Neural cell (in vitro differentiated cells): ENCODE measurements at regions not wholly inside any gene's neighbourhood (a gene's known extent, or its start where the extent isn't known, plus 50 kb on each side); places are given as distances from the start of the nearest gene placed in this dataset.

Source experiments
- H2AFZ ChIP-seq: fragments of 200-600, 300-800 bp; sonication (generic), shearing (Covaris generic); 2 replicates; pipeline ENCODE4 v1.6.0; 2014; ENCODE audit warnings: low read depth, mild to moderate bottlenecking, antibody characterized with exemption, low read length, moderate library complexity
- H3F3A ChIP-seq: fragments of 200-600 bp; shearing (Covaris generic); 2 replicates; pipeline ENCODE4 v1.6.1; 2016; ENCODE audit warnings: mild to moderate bottlenecking, moderate library complexity, mixed read lengths, antibody characterized with exemption, low read length; ENCODE audit not compliant: insufficient read depth, poor library complexity, severe bottlenecking
- H3K27ac ChIP-seq: fragments of 200-600, 300-800 bp; sonication (generic), shearing (Covaris generic); 2 replicates; pipeline ENCODE4 v1.5.1; 2014; ENCODE audit warnings: mild to moderate bottlenecking, low read length, moderate library complexity
- H3K27me3 ChIP-seq: fragments of 300-800, 200-600 bp; sonication (generic), shearing (Covaris generic); 2 replicates; pipeline ENCODE4 v1.6.0; 2014; ENCODE audit warnings: mild to moderate bottlenecking, low read depth, low read length, moderate library complexity; ENCODE audit not compliant: insufficient read depth
- H3K36me3 ChIP-seq: fragments of 300-800, 200-600 bp; sonication (generic), shearing (Covaris generic); 2 replicates; pipeline ENCODE4 v1.5.1; 2014; ENCODE audit warnings: mild to moderate bottlenecking, antibody characterized with exemption, low read length, moderate library complexity; ENCODE audit not compliant: insufficient read depth
- H3K4me2 ChIP-seq: fragments of 300-800, 200-600 bp; sonication (generic), shearing (Covaris generic); 2 replicates; pipeline ENCODE4 v1.6.0; 2014; ENCODE audit warnings: mild to moderate bottlenecking, low read length
- H3K4me3 ChIP-seq: fragments of 300-800, 200-600 bp; sonication (generic), shearing (Covaris generic); 2 replicates; pipeline ENCODE4 v1.5.1; 2014; ENCODE audit warnings: mild to moderate bottlenecking, low read length, moderate library complexity
- H3K79me2 ChIP-seq: fragments of 200-600 bp; shearing (Covaris generic); replicated peaks from 2 replicates; pipeline ENCODE4 v1.6.0; 2014; ENCODE audit warnings: mild to moderate bottlenecking, low read length, moderate library complexity; ENCODE audit not compliant: insufficient read depth
- H3K9ac ChIP-seq: fragments of 300-800, 200-600 bp; sonication (generic), shearing (Covaris generic); 2 replicates; pipeline ENCODE4 v1.6.1; 2016; ENCODE audit warnings: mild to moderate bottlenecking, low read length, mixed read lengths
- H3K9me2 ChIP-seq: fragments of 200-600 bp; shearing (Covaris generic); 2 replicates; pipeline ENCODE4 v1.6.1; 2016; ENCODE audit warnings: mild to moderate bottlenecking, low read length, mixed read lengths; ENCODE audit not compliant: insufficient read depth
- H3K9me3 ChIP-seq: fragments of 200-600, 300-800 bp; sonication (generic), shearing (Covaris generic); 2 replicates; pipeline ENCODE4 v1.6.1; 2016; ENCODE audit warnings: mild to moderate bottlenecking, mixed run types, low read length, moderate library complexity, mixed read lengths
- H4K20me1 ChIP-seq: fragments of 200-600 bp; shearing (Covaris generic); 2 replicates; pipeline ENCODE4 v1.6.1; 2016; ENCODE audit warnings: mild to moderate bottlenecking, mixed run types; ENCODE audit not compliant: insufficient read depth
- CTCF ChIP-seq: fragments of 450-650 bp; IDR thresholded peaks from 2 replicates; pipeline ENCODE4 v1.5.1; 2014; ENCODE audit warnings: antibody characterized with exemption, mild to moderate bottlenecking, moderate library complexity; ENCODE audit not compliant: poor library complexity, severe bottlenecking
- EP300 ChIP-seq: fragments of 450-650 bp; conservative IDR thresholded peaks from 2 replicates; pipeline ENCODE4 v1.6.1; 2014; ENCODE audit warnings: antibody characterized with exemption, mild to moderate bottlenecking, moderate library complexity; ENCODE audit not compliant: poor library complexity, severe bottlenecking
- EZH2 ChIP-seq: fragments of 200-600, 300-800 bp; shearing (Covaris generic), sonication (generic); IDR thresholded peaks from 2 replicates; pipeline ENCODE4 v1.6.1; 2014; ENCODE audit warnings: antibody characterized with exemption, low read length, borderline replicate concordance, mild to moderate bottlenecking; ENCODE audit not compliant: insufficient read depth, poor library complexity, severe bottlenecking
- MXI1 ChIP-seq: fragments of 450-650 bp; conservative IDR thresholded peaks from 2 replicates; pipeline ENCODE4 v1.6.1; 2014; ENCODE audit warnings: antibody characterized with exemption, mild to moderate bottlenecking; ENCODE audit not compliant: poor library complexity, severe bottlenecking
- POLR2AphosphoS5 ChIP-seq: IDR thresholded peaks from 2 replicates; pipeline ENCODE4 v1.6.1; 2012
- RAD21 ChIP-seq: fragments of 450-650 bp; conservative IDR thresholded peaks from 2 replicates; pipeline ENCODE4 v1.6.1; 2014; ENCODE audit warnings: antibody characterized with exemption, mild to moderate bottlenecking, moderate library complexity
- REST ChIP-seq: IDR thresholded peaks from 2 replicates; pipeline ENCODE4 v1.6.1; 2012; ENCODE audit warnings: borderline replicate concordance
- SMC3 ChIP-seq: fragments of 450-650 bp; conservative IDR thresholded peaks from 2 replicates; pipeline ENCODE4 v1.6.1; 2014; ENCODE audit warnings: antibody characterized with exemption, mild to moderate bottlenecking, moderate library complexity; ENCODE audit not compliant: poor library complexity
- TAF1 ChIP-seq: IDR thresholded peaks from 2 replicates; pipeline ENCODE4 v1.6.1; 2012; ENCODE audit warnings: low read depth

GRCh38 chrX:19281256-19281655, 62.5 kb upstream of the PDHA1 start:
- Histone ChIP-seq H3K4me2 (no peak overlapping the region), H2AFZ (no peak overlapping the region), H3K36me3 (no peaks in the 10 kb centered on the region), H3F3A (no peaks in the 10 kb centered on the region), H3K9ac (no peak overlapping the region), H3K9me3 (no peaks in the 10 kb centered on the region), H4K20me1 (no peaks in the 10 kb centered on the region), H3K27me3 (no peaks in the 10 kb centered on the region), H3K4me3 (no peak overlapping the region), H3K9me2 (no peaks in the 10 kb centered on the region), H3K79me2 (no peaks in the 10 kb centered on the region), H3K27ac (no peak overlapping the region)
- TF ChIP-seq EZH2: no peak
- TF ChIP-seq REST: no peak
- no peak for TF ChIP-seq EP300
- TF ChIP-seq TAF1: no peak
- no peak for TF ChIP-seq SMC3
- TF ChIP-seq CTCF: no peak
- TF ChIP-seq RAD21: no peak
- no peak for TF ChIP-seq POLR2AphosphoS5
- no peak for TF ChIP-seq MXI1

GRCh38 chrX:19283597-19284339, 60.0 kb upstream of the PDHA1 start:
- Histone ChIP-seq H3K4me3 (no peak overlapping the region), H3F3A (no peaks in the 10 kb centered on the region), H4K20me1 (no peaks in the 10 kb centered on the region), H2AFZ (no peak overlapping the region), H3K9me3 (no peaks in the 10 kb centered on the region), H3K79me2 (no peaks in the 10 kb centered on the region), H3K36me3 (no peaks in the 10 kb centered on the region), H3K9me2 (no peaks in the 10 kb centered on the region), H3K27me3 (no peaks in the 10 kb centered on the region), H3K27ac (no peak overlapping the region), H3K4me2 (no peak overlapping the region), H3K9ac (no peak overlapping the region)
- TF ChIP-seq TAF1 (no peak), EP300 (no peak), MXI1 (no peak)
